HG03139 (cell line): ENCODE measurements at regions not wholly inside any gene's neighbourhood (a gene's known extent, or its start where the extent isn't known, plus 50 kb on each side); places are given as distances from the start of the nearest gene placed in this dataset.

Experiments
- ATAC-seq: cut with Tn5 transposase; IDR thresholded peaks from one replicate; pipeline ENCODE4 v1.9.1; 2021; ENCODE audit not compliant: unreplicated experiment

- no peak for ATAC-seq
These were observed 2183.6 kb upstream of the CELF4 start for GRCh38 chr18:39749154-39749553.

GRCh38 chr18:39748727-39749126, 2183.1 kb upstream of the CELF4 start:
- no peak for ATAC-seq

GRCh38 chr18:39746201-39746600, 2180.6 kb upstream of the CELF4 start:
- ATAC-seq = no peak

DNA sequence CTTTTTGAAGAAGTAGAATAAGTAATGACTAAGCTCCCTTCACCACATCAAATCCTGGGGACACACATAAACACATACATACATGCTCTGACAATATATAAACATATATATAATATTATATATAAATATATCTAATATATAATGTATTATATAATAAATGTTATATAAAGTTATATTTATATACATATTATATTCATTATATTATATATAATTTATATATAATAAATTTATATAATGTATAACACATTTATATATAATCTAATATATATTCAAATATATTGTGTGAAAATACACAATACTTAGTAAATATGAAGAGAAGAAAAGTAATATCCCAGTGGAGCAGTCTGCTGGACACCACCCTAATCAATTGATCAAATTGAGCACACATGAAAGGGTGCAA, 2177.9 kb upstream of the CELF4 start:
- ATAC-seq = no peak

DNA sequence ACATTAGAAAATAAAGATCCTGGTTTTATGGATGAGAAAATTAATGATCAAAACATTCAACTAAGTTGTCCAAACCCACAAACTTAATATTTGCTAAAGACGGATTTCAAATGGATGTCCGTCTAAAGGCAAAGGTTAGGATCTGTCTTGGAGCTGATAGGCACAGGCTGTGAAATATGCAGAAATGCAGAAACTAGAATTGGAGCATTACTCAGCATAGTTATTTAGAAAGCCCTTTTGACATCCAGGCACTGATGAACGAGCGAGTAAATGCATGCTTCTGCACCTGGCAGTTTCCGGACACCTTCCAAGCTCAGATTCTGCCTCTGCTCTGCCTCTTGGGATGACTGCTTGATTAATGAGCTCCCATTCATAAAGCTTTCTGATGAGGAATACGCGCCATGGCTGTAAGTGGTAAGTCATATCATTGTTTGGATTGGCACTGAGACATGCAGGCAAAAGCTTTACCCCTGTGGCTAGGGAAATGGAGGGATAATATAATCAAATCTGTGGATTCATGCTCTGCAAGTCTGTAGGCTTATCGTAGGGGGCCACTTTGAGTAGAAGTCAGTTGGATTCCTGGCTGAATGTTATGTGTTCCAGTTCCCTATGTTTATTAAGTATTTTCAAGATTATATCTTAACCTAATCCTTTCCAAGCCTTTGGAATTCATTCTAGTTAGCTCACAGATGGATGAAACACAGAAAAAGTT, 2176.3 kb upstream of the CELF4 start:
- ATAC-seq = no peak

DNA sequence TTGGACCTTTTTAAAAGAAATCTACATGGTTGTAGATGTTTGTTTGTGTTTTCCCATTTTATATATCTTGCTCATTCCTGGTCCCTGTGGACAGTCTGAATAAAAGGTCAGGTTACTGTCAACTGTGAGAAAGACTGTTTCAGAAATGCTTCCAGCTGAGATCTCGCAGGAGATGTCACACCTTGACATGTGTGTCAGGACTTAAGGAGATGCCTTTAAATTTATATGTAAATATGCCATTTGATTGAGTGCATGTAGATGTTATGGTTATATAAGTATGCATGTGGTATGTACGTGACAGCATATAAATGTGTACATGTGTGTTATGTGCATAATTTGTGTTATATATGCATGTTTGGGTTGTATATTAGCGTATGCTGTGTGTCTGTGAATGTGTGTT, 2172.3 kb upstream of the CELF4 start:
- ATAC-seq = no peak

DNA sequence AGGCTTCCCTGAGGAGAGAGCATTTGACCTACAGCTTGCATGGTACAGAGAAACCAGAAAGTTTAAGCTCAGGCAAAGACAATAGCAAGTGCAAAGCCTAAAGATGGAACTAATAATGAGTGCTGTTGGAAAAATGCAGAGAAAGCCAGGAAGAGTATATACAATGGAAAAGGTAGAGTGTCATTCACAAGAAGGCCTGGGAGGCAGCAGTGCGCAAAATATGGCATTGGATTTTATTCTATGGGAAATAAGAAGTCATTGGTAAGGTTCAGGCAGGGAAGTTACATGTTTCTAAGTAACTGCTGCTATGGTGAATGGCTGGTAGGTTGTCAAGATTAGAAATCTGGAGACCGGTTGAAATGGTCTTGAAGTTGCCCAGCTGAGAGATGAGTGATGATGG, 2167.3 kb upstream of the CELF4 start:
- ATAC-seq = no peak

DNA sequence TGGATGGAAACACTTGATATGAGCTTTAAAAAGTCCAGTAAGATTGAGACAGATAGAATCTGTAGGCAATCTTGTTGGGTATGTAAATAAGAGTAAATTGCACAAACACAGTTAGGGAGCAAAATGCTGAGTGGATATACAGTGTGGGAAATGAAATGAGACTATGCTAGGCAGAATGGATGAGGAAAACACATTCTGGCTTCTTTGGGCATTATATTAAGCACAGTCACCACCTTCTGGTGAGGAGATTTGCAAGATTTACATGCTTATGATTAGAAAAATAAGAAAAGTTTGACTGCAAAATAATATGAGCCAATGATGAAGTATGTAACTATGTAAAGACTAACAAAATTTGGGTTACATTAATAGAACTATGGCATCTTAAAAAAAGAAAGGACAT, 2165.0 kb upstream of the CELF4 start:
- no peak for ATAC-seq

GRCh38 chr18:39724652-39725051, 2159.1 kb upstream of the CELF4 start:
- ATAC-seq = no peak

- no peak for ATAC-seq
These were observed 2156.1 kb upstream of the CELF4 start for GRCh38 chr18:39721712-39722111.

- ATAC-seq = no peak
These were observed 2148.4 kb upstream of the CELF4 start for GRCh38 chr18:39713961-39714360.

DNA sequence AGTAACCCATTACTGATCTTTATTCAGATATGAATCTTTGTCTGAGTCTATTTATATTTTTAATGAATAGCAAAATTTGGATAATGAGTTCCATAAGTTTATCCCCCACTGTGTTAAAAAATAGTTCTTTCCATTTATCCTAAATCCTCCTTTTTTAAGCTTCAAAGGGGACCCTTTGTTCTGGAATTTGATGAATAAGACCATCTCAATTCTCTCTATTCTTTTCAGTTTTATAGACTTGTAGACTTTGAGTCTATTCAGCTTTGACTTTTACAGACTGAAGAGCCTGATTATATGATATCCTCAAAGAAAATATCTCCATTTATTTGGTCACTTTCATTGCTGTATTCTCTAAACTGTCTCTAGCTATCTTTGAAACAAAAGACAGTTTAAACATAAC, 2146.1 kb upstream of the CELF4 start:
- no peak for ATAC-seq

GRCh38 chr18:39705362-39705761, 2139.8 kb upstream of the CELF4 start:
- ATAC-seq = no peak

DNA sequence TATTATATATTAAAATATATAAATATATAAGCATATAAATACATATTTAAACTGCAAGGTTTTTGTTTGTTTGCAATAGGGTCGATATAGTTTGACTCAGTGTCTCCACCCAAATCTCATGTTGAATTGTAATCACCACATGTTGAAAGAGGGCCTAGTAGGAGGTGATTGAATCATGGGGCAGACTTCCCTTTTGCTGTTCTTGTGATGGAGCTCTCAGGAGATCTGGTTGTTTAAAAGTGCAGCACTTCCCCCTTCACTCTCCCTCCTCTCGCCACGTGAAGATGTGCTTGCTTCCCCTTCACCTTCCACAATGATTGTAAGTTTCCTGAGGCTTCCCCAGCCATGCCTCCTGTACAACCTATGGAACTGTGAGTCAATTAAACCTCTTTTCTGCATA, 2137.3 kb upstream of the CELF4 start:
- no peak for ATAC-seq

- ATAC-seq = no peak
These were observed 2136.2 kb upstream of the CELF4 start for GRCh38 chr18:39701839-39702238.

DNA sequence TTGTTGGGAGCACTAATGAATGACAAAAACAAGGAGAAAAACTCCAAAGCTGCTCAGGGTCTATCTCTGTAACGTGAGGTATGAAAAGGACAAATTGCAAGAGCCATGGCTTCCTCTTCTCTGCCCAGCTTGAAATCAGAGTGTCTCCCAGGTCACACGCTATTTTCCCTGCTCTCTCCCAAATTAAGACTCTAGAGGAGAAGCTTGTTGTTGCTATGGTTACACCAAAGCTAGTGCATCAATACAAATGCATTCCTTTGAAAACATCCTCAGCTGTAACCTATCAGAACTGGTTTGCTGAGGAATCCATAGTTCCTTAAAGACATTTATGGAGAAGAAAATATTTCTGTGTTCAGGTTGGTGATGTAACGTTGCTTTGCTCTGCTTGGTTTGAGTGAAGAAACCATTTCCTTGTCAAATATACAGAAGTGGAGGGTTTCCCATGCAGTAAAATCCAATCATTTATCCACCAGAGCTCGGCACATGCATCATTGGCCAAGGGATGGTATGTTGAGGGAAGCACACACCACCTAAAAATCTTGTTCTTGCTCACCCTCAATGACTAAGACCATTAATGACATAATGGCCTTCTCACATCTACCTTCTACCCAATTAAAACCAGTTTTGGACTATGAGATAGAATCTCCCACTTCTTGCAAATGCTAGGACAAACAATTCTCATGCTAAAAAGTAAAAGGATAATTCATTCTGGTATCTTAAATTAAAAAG, 2135.6 kb upstream of the CELF4 start:
- no peak for ATAC-seq

- no peak for ATAC-seq
These were observed 2133.9 kb upstream of the CELF4 start for GRCh38 chr18:39699340-39699964.

DNA sequence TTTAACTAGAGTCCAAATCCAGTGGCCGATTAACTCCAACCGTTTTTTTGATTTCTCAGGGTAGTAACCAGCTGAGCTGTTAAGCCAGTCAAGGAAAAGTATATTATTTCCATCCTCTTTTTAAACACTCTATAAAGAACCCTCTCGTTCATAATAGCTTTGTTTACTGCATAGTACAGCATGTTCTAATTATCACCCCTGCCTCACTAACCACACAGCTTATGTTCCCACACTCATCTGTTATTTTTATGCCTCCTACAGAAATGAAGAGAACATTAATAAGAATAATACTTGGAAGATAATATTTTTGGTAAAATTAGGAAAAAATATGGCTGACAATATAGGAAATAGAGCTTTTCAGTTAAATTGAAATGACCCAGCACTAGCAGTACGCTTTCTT, 2132.8 kb upstream of the CELF4 start:
- no peak for ATAC-seq

GRCh38 chr18:39693359-39693758, 2127.8 kb upstream of the CELF4 start:
- ATAC-seq = no peak

GRCh38 chr18:39692367-39693015, 2126.9 kb upstream of the CELF4 start:
- no peak for ATAC-seq

GRCh38 chr18:39685303-39685902, 2119.8 kb upstream of the CELF4 start:
- no peak for ATAC-seq
